ENCODE measurements at regions not wholly inside any gene's neighbourhood (a gene's known extent, or its start where the extent isn't known, plus 50 kb on each side); places are given as distances from the start of the nearest gene placed in this dataset.

GRCh38 chr11:91312541-91312940 is 912.1 kb upstream of the FAT3 start:
- no peak for TF ChIP-seq CTCF (IDR thresholded peaks at IDR 0.05; ENCODE audit: low read depth, low read length, missing control alignments)
- no peak overlapping the region for H3K4me3 ChIP-seq (ENCODE audit: low read depth, low read length)
- DNase-seq (ENCODE audit: low read depth): no peak

GRCh38 chr11:91310085-91310484 is 914.5 kb upstream of the FAT3 start:
- no peak overlapping the region for H3K4me3 ChIP-seq (ENCODE audit: low read depth, low read length)
- TF ChIP-seq CTCF (IDR thresholded peaks at IDR 0.05; ENCODE audit: low read depth, low read length, missing control alignments): no peak
- DNase-seq (ENCODE audit: low read depth): no peak

GRCh38 chr11:91308069-91308468 is 916.5 kb upstream of the FAT3 start:
- no peak overlapping the region for H3K4me3 ChIP-seq (ENCODE audit: low read depth, low read length)
- no peak for TF ChIP-seq CTCF (IDR thresholded peaks at IDR 0.05; ENCODE audit: low read depth, low read length, missing control alignments)
- no peak for DNase-seq (ENCODE audit: low read depth)

GRCh38 chr11:91305402-91305801 is 919.2 kb upstream of the FAT3 start:
- H3K4me3 ChIP-seq (ENCODE audit: low read depth, low read length): no peak overlapping the region
- DNase-seq (ENCODE audit: low read depth): no peak
- no peak for TF ChIP-seq CTCF (IDR thresholded peaks at IDR 0.05; ENCODE audit: low read depth, low read length, missing control alignments)

GRCh38 chr11:91303749-91304148 is 920.9 kb upstream of the FAT3 start:
- no peak for DNase-seq (ENCODE audit: low read depth)
- no peak overlapping the region for H3K4me3 ChIP-seq (ENCODE audit: low read depth, low read length)
- no peak for TF ChIP-seq CTCF (IDR thresholded peaks at IDR 0.05; ENCODE audit: low read depth, low read length, missing control alignments)

GRCh38 chr11:91299980-91300379 is 924.6 kb upstream of the FAT3 start:
- H3K4me3 ChIP-seq (ENCODE audit: low read depth, low read length): no peak overlapping the region
- no peak for TF ChIP-seq CTCF (IDR thresholded peaks at IDR 0.05; ENCODE audit: low read depth, low read length, missing control alignments)
- no peak for DNase-seq (ENCODE audit: low read depth)

- H3K4me3 ChIP-seq (ENCODE audit: low read depth, low read length): no peak overlapping the region
- TF ChIP-seq CTCF (IDR thresholded peaks at IDR 0.05; ENCODE audit: low read depth, low read length, missing control alignments): no peak
- DNase-seq (ENCODE audit: low read depth): no peak
These were observed 928.0 kb upstream of the FAT3 start for GRCh38 chr11:91296629-91297028.
